Globus pallidus (tissue), 1 donor: ENCODE measurements at regions not wholly inside any gene's neighbourhood (a gene's known extent, or its start where the extent isn't known, plus 50 kb on each side); places are given as distances from the start of the nearest gene placed in this dataset.
"Not testable (repeated sequence)": the region's sequence is repeated elsewhere in the genome, so short reads cannot be mapped to it uniquely, and the experiment has no call there.

ENCODE experiments used
- DNase-seq: peaks from one replicate; pipeline ENCODE4 v3.0.0-alpha.2; 2015; ENCODE audit warnings: low spot score

DNA sequence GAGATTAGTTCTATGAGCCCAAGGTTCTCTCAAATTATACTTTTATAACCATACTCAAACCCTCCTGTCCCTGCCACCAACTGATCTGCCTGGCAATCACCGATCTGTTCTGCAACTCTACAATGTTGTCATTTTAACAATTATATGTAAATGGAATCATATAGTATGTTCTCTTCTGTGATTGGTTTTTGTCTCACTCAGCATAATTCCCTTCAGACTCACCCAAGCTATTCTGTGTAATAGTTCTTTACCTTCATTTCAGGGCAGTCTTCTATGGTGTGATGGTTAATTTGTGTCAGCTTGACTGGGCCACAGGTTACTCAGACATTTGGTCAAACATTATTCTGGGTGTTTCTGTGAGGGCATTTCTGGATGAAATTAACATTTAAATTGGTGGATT is 181.9 kb upstream of the CXCL12 start:
- DNase-seq: no peak

GRCh38 chr10:44567471-44567870 is 182.6 kb upstream of the CXCL12 start:
- DNase-seq: no peak

DNA sequence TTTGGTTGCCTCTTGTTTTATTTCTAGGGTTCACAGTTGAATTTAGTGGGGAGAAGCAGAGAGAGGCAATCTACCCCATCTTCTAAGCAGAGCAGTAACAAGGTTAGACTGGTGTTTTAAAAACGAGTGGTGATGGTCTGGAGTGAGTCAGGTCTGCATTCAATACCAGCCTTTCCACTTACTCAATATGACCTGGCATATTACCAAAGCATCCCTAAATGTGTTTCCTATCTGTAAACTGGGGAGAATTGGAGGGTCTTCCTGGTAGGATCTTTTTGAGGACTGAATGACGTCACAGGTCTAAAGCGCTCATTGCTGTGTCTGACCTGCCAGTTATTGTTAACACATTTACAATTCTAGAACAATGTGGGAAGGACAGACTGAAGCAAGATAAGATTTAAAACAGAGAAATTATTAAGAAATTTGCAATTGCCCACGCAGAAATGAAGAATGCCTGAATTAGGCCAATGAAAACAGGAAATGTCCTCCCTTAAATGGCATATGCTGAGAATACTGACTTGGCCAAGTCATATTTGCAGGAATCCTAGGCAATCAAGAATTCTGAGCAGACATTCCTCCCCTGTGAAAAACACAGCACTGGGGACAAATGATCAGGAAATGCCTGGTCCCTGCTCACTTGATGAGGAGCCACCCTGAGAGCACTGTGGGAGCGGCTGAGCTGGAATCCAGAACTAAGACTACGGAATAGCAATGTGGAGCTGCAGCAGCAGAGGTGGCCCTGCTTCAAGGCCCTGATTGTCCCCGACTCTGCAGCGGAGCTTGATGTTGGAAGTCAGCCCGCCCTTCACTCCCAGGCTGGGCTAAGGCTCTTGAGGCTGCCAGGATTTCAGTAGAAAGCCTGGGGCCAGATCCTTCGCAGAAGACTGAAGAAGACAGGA is 184.5 kb upstream of the CXCL12 start:
- DNase-seq: peak; percentile 21

GRCh38 chr10:44571701-44572100 is 186.8 kb upstream of the CXCL12 start:
- DNase-seq: no peak

DNA sequence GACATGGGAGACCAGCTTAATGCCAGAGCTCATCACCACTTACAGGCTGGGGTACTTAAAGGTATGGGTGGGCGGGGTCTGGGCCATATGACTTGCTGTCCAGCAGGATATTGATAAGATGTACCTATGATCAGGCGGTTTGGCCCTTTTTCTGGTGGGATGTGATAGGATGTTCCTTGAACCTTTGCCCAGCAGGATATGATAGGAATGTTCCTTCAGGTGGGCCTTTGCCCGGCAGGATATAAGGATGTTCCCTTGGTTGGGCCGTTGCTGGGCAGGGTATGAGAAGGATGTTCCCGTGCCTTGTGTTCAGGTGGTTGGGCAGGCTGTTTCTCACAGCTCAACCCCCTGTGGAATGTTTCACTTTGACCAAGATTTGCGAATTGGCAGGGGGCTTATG is 187.2 kb upstream of the CXCL12 start:
- DNase-seq: no peak

DNA sequence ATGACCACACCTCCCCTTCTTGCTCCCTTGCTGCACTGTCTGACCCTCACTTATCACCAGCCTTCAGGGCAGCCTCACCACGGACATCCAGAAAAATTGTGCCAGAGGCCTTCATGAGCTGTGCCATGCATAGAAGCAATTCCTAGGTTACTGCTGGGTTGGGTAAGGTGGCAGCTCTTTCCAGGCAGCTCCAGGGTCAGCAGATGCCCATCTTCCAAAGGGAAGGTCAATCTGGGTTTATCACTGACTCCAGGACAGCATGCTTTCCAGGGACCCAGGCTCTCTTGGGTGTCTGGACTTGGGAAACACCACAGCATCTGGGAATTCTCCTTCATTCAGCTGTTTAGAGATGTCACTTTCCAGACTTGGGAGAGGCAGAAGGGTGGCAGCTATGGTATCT is 188.9 kb upstream of the CXCL12 start:
- DNase-seq: no peak

- no peak for DNase-seq
Observed at GRCh38 chr10:44574596-44575480, 189.9 kb upstream of the CXCL12 start.

DNA sequence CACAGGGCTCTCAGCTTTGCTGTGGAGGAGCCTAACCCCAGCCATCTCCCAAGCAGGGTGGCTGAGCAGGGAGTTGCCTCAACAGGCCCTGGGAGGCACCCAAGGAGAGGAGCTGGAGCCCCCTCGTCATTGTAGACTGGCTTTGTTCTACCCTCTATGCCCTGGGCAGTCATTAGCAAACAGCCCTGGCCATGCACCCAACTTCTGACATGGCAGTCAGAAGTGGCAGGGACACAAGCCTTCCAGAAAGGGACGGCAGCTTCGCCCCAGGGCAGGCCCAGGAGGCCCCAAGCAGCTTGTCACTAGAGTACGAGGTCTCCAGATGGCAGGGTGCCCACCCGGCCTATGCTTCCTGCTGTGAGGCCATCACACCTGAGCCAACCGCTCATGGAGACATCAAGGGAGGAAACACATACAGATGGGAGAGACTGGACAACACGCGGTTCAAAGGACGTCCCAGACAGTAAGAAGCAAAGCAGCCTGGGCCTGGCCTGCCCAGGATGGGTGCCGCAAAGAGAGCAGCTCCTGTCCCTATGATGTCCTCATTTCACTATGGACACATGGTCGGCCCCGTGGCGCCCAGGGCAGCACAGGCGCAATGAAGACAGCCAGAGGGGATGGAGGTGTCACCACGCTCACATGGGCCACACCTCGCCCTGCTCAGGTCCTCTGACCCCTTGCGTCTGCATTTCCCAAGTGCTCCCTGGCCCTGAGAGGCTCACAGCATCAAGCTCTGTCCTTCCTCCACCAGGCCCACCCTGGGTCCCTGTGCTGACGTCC is 190.9 kb upstream of the CXCL12 start:
- DNase-seq: no peak

DNA sequence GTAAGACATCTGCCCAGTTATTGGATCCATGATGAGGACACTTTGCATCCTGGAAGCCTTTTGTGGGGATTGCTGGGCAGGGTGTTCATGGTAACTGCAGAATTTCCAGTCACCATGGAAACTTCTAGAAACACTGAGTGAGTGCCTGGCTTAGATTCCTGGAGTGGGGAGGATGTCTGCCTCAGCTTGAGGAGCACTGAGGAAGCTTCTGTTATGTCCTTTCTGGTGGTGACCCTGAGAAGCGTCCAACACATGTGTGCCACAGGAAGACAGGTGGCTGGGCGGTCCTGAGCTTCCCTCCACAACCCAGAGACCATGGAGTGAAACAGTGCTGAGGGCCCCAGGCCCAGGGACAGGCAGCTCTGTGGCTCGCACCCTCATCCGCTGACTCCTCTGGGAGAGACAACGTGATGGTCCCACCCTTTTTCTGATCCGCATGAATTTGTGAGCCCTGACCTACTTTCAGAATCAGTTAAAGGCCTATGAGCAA is 191.8 kb upstream of the CXCL12 start:
- DNase-seq: no peak

- DNase-seq: no peak
Observed at GRCh38 chr10:44577533-44577932, 192.6 kb upstream of the CXCL12 start.

DNA sequence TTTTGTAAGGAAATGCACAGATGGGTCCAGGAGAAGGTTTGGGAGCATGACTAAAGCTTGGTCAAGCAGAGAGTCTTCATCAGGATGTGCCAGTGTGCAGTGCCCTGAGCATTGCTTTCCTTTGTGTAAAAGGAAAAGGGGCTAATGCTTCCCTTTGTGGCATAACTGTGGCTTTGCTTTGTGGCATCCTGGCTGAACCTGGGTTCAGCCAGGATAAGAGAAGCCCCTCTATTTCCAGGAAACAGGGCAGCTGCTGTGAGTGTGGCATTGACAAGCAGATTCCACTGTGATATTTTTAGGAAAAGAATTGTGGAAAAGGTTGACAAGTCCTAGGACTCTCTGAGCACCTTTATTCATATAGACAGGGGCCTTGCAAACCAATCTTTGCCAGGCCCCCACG is 193.4 kb upstream of the CXCL12 start:
- no peak for DNase-seq

DNA sequence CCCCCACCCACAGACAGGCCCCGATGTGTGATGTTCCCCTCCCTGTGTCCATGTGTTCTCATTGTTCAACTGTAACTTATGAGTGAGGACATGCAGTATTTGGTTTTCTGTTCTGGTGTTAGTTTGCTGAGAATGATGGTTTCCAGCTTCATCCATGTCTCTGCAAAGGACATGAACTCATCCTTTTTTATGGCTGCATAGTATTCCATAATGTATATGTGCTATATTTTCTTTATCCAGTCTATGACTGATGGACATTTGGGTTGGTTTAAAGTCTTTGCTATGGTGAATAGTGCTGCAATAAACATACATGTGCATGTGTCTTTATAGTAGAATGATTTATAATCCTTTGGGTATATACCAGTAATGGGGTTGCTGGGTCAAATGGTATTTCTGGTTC is 194.1 kb upstream of the CXCL12 start:
- not testable (repeated sequence) for DNase-seq

GRCh38 chr10:44581996-44582395 is 197.1 kb upstream of the CXCL12 start:
- DNase-seq: no peak

- DNase-seq: no peak
Observed at GRCh38 chr10:44587488-44588318, 202.8 kb upstream of the CXCL12 start.

GRCh38 chr10:44589181-44589943 is 204.5 kb upstream of the CXCL12 start:
- no peak for DNase-seq

DNA sequence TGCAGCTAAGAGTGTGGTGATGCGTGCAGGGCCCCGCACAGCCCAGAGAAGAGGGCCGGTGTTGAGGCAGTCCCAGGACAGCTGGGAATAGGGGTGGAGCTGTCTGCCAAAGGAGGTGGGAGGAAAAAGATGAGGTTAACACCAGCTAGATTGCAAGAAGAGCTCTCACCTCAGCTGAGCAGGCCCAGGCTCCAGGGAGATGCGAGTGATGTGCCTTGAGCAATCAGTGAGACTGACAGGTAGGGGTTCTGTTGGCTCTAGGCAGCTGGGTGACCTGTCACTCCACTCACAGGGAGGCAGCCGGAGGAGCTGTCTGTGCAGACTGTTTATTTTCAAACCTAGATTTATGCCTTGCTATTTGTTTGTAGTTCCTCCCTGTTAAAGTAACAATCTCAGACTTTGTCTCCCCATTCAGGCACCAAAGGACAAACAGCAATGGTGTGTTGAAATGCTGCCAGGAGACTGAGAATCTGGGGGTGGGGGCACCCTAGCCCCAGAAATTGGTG is 205.1 kb upstream of the CXCL12 start:
- no peak for DNase-seq

DNA sequence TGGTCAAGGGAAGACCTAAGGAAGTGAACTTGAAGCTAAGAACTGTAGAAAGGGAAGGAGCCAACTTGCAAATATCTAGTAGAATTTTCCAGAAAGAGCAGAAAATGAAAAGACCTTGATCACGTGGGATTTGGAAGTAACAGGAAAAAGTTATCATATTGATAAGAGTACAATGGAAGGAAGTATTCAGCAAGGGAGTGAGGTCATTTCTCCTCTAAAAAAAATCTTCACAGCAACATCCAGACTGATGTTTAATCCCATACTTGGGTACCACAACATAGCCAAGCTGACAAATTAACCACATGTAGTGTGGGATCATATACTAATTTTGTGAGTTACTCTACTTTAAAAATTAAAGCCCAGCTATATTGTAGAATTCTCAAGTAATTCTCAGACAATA is 207.0 kb upstream of the CXCL12 start:
- DNase-seq: no peak

DNA sequence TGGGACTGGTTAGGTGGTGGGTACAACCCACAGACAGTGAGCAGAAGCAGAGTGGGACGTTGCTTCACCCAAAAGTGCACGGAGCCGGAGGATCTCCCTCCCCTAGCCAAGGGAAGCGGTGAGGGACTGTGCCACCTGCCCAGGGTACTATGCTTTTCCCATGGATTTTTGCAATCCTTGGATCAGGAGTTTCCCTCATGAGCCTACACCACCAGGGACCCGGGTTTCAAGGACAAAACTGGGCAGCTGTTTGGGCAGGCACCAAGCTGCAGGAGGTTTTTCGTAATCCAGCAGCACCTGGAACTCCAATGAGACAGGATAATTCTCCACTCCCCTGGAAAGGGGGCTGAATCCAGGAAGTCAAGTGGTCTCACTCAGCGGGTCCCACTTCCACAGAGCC is 209.1 kb upstream of the CXCL12 start:
- no peak for DNase-seq

- no peak for DNase-seq
Observed at GRCh38 chr10:44607116-44607515, 222.2 kb upstream of the CXCL12 start.

GRCh38 chr10:44618910-44619309 is 234.0 kb upstream of the CXCL12 start:
- DNase-seq: no peak
